Ovary (tissue), 7 donors: ENCODE measurements at regions not wholly inside any gene's neighbourhood (a gene's known extent, or its start where the extent isn't known, plus 50 kb on each side); places are given as distances from the start of the nearest gene placed in this dataset.

Experiments
- DNase-seq, 5 donors: peaks; one replicate each; pipeline ENCODE4 v3.0.0-alpha.2; 2019 to 2020
- H3K27ac ChIP-seq, 2 donors: fragments of 200-600 bp; one replicate each; pipeline versions ENCODE4 v1.5.1 to v1.8.0; 2019 to 2022
- H3K27me3 ChIP-seq: fragments of 200-600 bp; one replicate; pipeline ENCODE4 v1.8.0; 2022
- H3K36me3 ChIP-seq: fragments of 200-600 bp; sonication (generic); one replicate; pipeline ENCODE4 v1.5.1; 2019
- H3K4me1 ChIP-seq: one replicate; pipeline ENCODE4 v1.8.1; 2013; ENCODE audit warnings: mild to moderate bottlenecking, moderate library complexity; ENCODE audit not compliant: insufficient read depth
- H3K4me3 ChIP-seq: fragments of 200-600 bp; sonication (generic); one replicate; pipeline ENCODE4 v1.5.1; 2017
- H3K9me3 ChIP-seq, 2 donors: fragments of 200-600 bp in 1 of 2; sonication (generic) in 1 of 2; one replicate each; pipeline versions ENCODE4 v1.5.1 to v1.8.1; 2013 to 2019; ENCODE audit warnings: mild to moderate bottlenecking in 1 of 2, moderate library complexity in 1 of 2
- CTCF ChIP-seq, 3 donors: fragments of 450-650 bp in 2 of 3; fragments of 200-600 bp in 1 of 3; IDR thresholded peaks; one replicate each; pipeline versions ENCODE4 v1.5.1 to v1.8.0; 2016 to 2022; ENCODE audit warnings: antibody characterized with exemption in 3 of 3, mild to moderate bottlenecking in 1 of 3
- EP300 ChIP-seq: sonication (generic); formaldehyde crosslinking; IDR thresholded peaks from one replicate; pipeline ENCODE4 v1.6.1; 2017; ENCODE audit warnings: antibody characterized with exemption
- POLR2A ChIP-seq: fragments of 450-650 bp; IDR thresholded peaks from one replicate; pipeline ENCODE4 v1.6.1; 2017; ENCODE audit warnings: antibody characterized with exemption, mild to moderate bottlenecking, moderate library complexity
- WGBS, 3 donors: extraction: QIAGEN DNeasy Blood & Tissue Kit in 1 of 3; methylation state at CpG; one replicate each; pipeline versions ENCODE4 v1.1.5 to v1.1.7; 2013 to 2017; 5-methylcytosine and 5-hydroxymethylcytosine counted together
- intact Hi-C, 4 donors: fragments of 100-400 bp; cut with DNase I; formaldehyde crosslinking; loops; one replicate each; pipeline versions ENCODE4 v1.11.0 to v1.15.1; 2022 to 2023
- donor health status: DM: no; HTN: no; CAD: no; lungs with moderate emphysema.
- donor health status: DM: no; HTN: no; CAD: no.
- donor health status: Bipolar disorder and iron deficiency.
- donor health status: DM: no; HTN: no; CAD: no.
- donor health status: DM: yes; HTN: yes; CAD: no.

GRCh38 chr16:50457979-50458491 lies 89.2 kb upstream of the BRD7 start:
- DNase-seq: no peak
- TF ChIP-seq EP300 (no peak), CTCF (IDR thresholded peaks at IDR 0.05) (no peak), POLR2A (no peak)
- no peaks in the 10 kb centered on the region for H3K36me3 ChIP-seq
- no peak overlapping the region for H3K27ac ChIP-seq
- H3K9me3 ChIP-seq: no peaks in the 10 kb centered on the region
- no peak overlapping the region for H3K4me3 ChIP-seq
- WGBS, 3 donors: 87 to 89% (median 88%) methylated on average over 5 of the region's 5 CpGs
- H3K27me3 ChIP-seq: no peaks in the 10 kb centered on the region
- no peaks in the 10 kb centered on the region for H3K4me1 ChIP-seq
- intact Hi-C loops: no loop called here

GRCh38 chr16:50457423-50457822 lies 88.6 kb upstream of the BRD7 start:
- Histone ChIP-seq H3K27ac (no peak overlapping the region), H3K27me3 (no peaks in the 10 kb centered on the region), H3K4me1 (no peaks in the 10 kb centered on the region), H3K9me3 (no peaks in the 10 kb centered on the region), H3K36me3 (no peaks in the 10 kb centered on the region), H3K4me3 (no peak overlapping the region)
- WGBS, 3 donors: 56 to 67% (median 61%) methylated on average over 4 of the region's 4 CpGs
- TF ChIP-seq EP300 (no peak), CTCF (IDR thresholded peaks at IDR 0.05) (no peak), POLR2A (no peak)
- intact Hi-C loops: no loop called here
- DNase-seq: no peak

- TF ChIP-seq EP300 (no peak), CTCF (IDR thresholded peaks at IDR 0.05) (no peak), POLR2A (no peak)
- 73 to 81% (median 74%) methylated on average over 7 of the region's 7 CpGs for WGBS, 3 donors
Measured at GRCh38 chr16:50455288-50455845, 86.6 kb upstream of the BRD7 start.

GRCh38 chr16:50453446-50453845 lies 84.7 kb upstream of the BRD7 start:
- no peak overlapping the region for H3K27ac ChIP-seq
- TF ChIP-seq POLR2A (no peak), CTCF (IDR thresholded peaks at IDR 0.05) (no peak), EP300 (no peak)
- no peak for DNase-seq
- intact Hi-C loops: no loop called here
- H3K4me3 ChIP-seq: no peak overlapping the region
- no peaks in the 10 kb centered on the region for H3K36me3 ChIP-seq
- no peaks in the 10 kb centered on the region for H3K9me3 ChIP-seq
- H3K4me1 ChIP-seq: no peaks in the 10 kb centered on the region
- no peaks in the 10 kb centered on the region for H3K27me3 ChIP-seq
- WGBS, 3 donors: 85 to 96% (median 94%) methylated on average over 7 of the region's 7 CpGs

More at GRCh38 chr16:50455288-50455845, 86.6 kb upstream of the BRD7 start:
- Histone ChIP-seq H3K27ac (no peak overlapping the region), H3K9me3 (no peaks in the 10 kb centered on the region), H3K27me3 (no peaks in the 10 kb centered on the region), H3K4me1 (no peaks in the 10 kb centered on the region), H3K4me3 (no peak overlapping the region), H3K36me3 (no peaks in the 10 kb centered on the region)
- no peak for DNase-seq
- intact Hi-C loops: no loop called here
